Esophagus mucosa (tissue), 1 donor: ENCODE measurements at regions not wholly inside any gene's neighbourhood (a gene's known extent, or its start where the extent isn't known, plus 50 kb on each side); places are given as distances from the start of the nearest gene placed in this dataset.
"Not testable (repeated sequence)": the region's sequence is repeated elsewhere in the genome, so short reads cannot be mapped to it uniquely, and the experiment has no call there.

ENCODE experiments used
- ATAC-seq: fragments of 200-7000 bp; cut with Tn5 transposase; one replicate; pipeline ENCODE4 v1.9.1; 2020
- donor health status: DM: yes; HTN: yes; CAD: no.

DNA sequence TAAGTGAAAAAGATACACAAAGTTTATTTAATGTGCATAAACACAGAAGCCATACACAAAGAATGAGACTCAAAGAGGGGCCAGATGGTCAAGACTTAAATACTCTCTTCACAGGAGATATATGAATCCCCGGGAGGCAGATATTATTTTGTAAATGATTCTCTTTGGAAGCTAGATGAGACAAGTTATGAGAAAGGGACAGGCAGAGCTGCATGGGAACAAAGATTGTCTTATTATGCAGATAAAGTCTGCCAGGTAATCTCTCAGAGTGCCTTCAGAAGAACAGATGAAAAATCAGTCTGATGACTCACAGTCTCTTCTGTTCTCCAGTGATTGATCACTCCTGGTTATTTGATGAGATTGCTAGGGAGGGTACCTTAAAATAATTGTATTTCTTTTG, 89.0 kb downstream of the NAF1 start:
- no peak for ATAC-seq

DNA sequence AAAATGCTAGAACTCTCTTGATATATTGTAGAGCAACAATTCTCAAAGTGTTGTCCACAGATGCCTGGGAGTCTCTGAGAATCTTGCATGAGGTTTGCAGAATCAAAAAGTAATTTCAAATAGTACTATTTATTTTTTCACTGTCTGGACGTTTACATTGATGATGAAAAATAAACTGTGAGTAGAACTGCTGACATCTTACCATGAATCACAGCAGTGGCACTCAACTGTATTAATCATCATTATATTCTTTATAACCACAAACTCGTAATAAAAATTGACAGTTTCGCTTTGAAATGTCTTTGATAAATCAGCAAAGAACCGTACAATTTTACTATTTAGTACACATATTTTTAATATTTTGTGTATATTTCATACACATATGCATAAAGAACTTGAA, 94.5 kb downstream of the NAF1 start:
- no peak for ATAC-seq

DNA sequence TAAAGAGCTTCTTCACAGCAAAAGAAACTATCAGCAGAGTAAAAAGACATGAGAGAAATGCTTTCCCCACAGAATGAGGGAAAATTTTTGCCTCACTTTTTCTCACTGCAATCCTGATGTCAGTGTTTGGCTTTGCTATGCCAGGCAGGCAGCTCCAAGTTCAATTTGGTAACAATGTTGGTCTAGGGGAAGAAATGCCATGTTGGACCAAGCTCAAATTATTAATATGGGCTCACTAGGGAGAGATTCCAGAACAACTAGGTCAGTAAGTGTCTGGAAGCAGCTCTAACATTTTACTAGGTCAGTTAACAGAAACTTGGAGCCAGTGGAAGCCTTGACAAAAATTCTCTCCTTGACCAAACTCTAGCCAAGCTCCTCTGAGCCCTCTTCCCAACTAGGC, 95.4 kb downstream of the NAF1 start:
- ATAC-seq, result no peak

DNA sequence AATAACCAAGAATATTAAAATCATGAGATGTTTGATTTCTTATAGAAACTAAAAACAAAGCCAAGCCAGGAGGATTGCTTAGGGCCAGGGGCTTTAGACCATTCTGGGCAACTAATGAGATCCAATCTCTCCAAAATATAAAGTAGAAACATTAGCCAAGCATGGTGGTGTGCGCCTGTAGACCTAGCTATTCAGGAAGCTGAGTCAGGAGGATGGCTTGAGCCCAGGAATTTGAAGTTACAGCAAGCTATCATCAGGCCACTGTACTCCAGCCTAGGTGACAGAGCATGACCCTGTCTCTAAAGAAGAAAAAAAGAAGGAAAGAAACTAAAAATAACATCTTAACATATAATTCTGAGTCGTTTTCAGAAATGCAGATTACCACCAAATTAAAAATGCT, 96.7 kb downstream of the NAF1 start:
- no peak for ATAC-seq

DNA sequence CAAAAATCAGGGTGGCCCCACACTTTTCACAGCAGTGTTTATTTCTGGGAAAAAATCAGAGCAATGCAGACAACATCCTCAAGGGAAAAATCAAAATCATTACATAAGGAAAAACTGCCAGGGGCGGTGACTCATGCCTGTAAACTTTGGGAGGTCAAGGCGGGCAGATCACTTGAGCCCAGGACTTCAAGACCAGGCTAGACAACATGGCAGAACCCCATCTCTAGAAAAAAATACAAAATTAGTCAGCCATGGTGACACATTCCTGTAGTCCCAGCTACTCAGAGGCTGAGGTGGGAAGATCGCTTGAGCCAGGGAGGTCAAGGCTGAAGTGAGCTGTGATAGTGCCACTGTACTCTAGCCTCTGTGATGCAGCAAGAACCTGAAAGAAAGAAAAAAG, 102.8 kb downstream of the NAF1 start:
- no peak for ATAC-seq

GRCh38 chr4:163048447-163048846, 118.2 kb downstream of the NAF1 start:
- no peak for ATAC-seq

DNA sequence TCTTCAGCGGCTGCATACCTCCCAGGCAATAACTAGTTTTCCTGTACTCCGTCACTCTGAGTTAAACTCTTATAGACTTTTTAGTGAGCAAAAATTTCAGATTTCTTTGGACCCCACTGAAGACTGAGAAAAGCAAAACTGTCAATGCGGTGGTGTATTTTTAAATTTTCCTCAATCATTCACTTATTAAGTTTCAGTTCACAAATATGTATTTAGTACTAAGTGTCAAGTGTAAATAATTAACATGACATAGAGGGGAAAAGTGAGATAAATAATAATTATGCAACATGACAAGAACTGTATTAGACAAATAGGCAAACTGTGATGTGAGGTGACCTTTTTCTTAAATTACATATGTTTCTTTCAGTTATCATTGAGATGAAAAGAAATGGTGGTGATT, 124.4 kb downstream of the NAF1 start:
- ATAC-seq, result no peak

DNA sequence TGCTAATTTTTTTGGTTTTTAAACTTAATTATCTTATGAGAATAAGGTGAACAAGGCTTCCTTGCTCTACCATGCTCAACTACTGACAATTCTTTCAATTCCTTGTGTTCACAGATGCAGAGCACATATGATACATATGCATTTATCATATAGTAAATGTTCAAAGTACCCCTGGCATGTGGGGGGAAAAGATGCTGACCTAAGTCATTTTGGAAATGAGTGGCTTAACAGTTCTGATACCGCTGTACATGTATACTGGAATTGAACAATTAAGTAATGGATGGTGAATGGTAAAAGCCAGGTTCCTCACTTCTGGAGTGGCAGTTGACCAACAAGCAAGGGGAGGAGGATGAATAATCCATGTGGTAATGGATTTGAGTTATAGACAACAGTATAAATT, 149.6 kb downstream of the NAF1 start:
- no peak for ATAC-seq

DNA sequence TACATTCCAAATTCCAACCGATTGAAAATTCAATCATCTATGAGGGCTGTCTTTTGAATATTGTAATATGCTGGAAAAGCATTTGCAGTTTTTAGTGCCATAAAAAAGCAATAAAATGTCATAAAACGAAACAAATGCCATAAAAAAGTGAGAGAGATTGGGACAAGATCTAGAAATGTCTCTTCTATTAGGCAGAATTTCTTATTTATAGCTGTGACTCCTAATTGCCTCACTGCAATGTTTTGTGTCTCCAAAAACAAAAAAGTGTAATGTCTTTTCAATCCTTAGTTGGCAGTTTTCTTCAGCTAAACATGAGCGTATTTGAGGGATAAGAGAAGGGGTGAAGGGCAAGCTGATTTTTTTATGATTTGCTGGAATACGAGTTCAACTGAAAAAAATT, 153.9 kb downstream of the NAF1 start:
- ATAC-seq, result no peak

GRCh38 chr4:163003979-163004378, 162.7 kb downstream of the NAF1 start:
- ATAC-seq, result no peak

GRCh38 chr4:162988530-162988929, 178.2 kb downstream of the NAF1 start:
- ATAC-seq, result no peak

- no peak for ATAC-seq
Measured at GRCh38 chr4:162985131-162985530, 181.6 kb downstream of the NAF1 start.

DNA sequence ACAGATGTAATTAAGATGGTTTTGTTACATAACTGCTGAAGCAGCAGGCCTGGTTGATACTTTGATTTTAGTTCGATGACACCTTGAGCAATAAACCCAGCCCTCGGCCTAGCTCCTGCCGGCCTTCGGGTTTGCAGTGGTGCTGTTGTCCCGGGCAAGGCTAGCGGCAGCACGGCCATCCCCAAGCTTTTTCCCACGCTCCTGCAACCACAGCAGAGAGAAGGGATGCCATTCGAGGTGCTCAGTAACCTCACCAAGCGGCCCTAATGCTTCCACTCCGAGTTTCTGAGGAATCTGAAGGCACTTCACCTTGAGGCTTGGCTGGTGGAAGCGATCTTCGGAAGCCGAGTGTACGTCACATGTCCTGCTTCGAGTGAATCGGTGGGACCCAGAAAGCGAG, 182.1 kb downstream of the NAF1 start:
- no peak for ATAC-seq

GRCh38 chr4:162981823-162982222, 184.9 kb downstream of the NAF1 start:
- ATAC-seq, result no peak

GRCh38 chr4:162978398-162978797, 188.3 kb downstream of the NAF1 start:
- no peak for ATAC-seq

GRCh38 chr4:162977788-162978187, 188.9 kb downstream of the NAF1 start:
- ATAC-seq, result no peak

- ATAC-seq, result no peak
Measured at GRCh38 chr4:162972661-162973330, 193.9 kb downstream of the NAF1 start.

DNA sequence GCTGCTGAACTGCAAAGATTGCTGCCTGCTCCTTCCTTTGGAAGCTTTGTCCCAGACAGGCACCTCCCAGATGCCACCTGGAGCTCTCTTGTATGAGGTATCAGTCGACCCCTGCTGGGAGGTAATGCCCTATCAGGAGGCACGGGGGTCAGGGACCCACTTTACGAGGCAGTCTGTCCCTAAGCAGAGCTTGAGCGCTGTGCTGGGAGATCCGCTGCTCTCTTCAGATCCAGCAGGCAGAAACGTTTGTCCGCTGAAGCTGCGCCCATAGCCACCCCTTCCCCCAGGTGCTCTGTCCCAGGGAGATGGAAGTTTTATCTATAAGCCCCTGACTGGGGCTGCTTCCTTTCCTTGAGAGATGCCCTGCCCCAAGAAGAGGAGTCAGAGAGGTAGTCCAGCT, 197.5 kb downstream of the NAF1 start:
- ATAC-seq, result no peak

- ATAC-seq, result not testable (repeated sequence)
Measured at GRCh38 chr4:162965978-162966377, 200.7 kb downstream of the NAF1 start.

- ATAC-seq, result no peak
Measured at GRCh38 chr4:162959046-162959445, 207.6 kb downstream of the NAF1 start.

DNA sequence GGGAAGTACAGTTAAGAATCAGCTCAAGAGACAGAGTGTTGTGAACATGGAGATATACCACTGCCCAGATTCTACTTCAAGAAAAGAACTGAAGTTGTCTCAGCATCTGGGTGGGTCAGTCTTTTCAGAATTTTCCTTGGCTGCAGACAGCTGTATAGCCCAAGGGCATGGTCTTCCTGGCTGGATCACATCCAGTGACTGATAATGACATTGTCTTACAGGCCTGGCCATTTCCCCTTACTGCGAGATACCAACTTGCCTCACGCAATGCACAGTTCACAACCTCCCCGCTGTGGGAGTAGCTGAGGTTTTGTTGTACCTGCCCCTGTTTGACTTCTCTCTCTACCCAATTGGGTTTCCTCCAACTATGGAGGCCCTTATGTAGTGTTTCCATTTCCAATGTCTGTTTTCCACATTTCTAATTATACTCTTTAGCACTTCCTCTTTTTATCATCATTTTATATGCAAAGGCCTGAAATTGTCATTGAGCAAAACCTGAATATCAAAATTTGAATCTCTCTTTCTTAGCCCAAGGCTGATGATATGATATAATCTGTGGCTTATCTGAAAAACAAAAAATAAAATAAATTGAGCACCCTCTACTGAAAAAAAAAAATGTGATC, 209.1 kb downstream of the NAF1 start:
- no peak for ATAC-seq

DNA sequence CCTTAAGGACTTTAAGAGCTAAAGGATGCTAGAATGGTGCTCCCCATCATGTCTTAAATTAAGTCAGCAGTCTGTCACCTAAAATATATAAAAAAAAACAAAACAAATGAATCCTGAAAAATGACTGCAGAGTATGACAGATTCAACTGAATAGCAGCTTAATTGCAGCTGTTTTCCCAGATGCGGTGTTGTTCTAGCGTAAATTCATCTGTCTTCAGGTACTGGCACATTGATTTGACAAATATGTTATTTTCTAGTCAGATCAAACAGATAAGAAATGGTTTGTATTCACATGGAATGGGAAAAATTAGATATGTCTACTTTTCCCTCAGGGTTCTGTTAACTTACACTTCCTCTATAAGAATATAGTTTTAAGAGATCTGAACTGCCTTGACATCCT, 211.7 kb downstream of the NAF1 start:
- no peak for ATAC-seq

- no peak for ATAC-seq
Measured at GRCh38 chr4:162952232-162952631, 214.5 kb downstream of the NAF1 start.

DNA sequence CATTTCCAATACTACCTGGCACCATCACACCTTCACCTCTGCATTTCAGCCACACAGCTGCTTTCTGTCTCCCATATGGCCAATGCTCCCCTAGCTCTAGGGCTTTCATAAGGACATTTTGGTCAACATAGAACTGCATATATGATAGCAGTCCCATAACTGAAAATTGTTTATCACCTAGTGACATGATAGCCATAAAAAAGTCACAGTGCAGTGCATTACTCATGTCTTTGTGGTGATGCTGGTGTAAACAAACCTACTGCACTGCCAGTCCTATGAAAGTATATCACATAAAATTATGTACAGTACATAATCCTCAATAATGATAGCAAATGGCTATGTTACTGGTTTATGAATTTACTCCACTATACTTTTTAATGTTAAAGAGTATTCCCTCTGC, 221.0 kb downstream of the NAF1 start:
- no peak for ATAC-seq

DNA sequence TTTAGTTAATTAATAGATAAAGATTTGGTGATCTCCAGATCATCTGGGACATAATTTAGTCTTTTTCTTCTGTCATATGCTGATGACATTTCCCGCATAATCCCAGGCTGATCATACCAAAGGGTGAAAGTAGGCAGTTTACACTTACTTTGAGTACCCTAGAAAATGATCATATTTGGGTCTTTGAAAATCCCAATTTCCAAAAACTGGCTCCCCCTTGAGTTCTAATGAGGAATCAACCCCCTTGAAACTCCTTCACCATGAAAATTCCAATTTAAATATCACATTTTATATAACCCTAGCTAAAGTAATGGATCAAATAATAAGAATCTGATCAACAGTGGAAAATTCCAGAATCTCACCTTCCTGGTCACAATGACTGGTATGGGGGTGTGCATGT, 223.4 kb downstream of the NAF1 start:
- no peak for ATAC-seq
